GM18519 (cell line): ENCODE measurements at regions not wholly inside any gene's neighbourhood (a gene's known extent, or its start where the extent isn't known, plus 50 kb on each side); places are given as distances from the start of the nearest gene placed in this dataset.

Source experiments
- ATAC-seq: cut with Tn5 transposase; IDR thresholded peaks from one replicate; pipeline ENCODE4 v1.9.1; 2021; ENCODE audit warnings: mild to moderate bottlenecking, moderate library complexity; ENCODE audit not compliant: unreplicated experiment, low FRiP score

DNA sequence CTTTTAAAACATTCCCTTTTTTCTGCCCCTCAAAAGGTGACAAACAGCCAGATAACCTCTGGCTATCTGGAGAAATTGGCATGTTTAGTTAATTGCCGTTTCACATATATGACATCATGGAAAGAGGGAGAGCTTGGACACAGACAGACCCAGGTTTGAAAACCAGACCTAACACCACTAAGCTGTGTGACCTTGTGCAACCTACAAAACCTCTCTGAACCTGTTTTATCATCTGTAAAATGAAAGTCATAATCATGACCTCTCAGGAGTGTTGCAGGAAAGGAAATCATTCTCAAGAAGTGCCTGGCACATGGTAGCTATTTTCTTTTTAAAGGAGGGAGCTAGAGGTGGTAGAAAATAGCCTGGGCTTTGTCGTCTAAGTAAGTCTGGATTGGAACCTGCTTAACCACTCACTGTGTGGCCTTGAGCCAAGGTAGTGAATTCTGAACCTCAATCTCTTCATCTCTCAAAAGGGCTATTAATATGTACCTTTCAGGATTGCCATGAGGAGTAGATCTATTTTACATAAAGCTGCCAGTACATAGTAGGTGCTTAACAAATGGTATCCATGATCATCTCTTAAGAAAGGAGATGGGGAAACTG lies 363.5 kb downstream of the BCOR start:
- ATAC-seq, result no peak

DNA sequence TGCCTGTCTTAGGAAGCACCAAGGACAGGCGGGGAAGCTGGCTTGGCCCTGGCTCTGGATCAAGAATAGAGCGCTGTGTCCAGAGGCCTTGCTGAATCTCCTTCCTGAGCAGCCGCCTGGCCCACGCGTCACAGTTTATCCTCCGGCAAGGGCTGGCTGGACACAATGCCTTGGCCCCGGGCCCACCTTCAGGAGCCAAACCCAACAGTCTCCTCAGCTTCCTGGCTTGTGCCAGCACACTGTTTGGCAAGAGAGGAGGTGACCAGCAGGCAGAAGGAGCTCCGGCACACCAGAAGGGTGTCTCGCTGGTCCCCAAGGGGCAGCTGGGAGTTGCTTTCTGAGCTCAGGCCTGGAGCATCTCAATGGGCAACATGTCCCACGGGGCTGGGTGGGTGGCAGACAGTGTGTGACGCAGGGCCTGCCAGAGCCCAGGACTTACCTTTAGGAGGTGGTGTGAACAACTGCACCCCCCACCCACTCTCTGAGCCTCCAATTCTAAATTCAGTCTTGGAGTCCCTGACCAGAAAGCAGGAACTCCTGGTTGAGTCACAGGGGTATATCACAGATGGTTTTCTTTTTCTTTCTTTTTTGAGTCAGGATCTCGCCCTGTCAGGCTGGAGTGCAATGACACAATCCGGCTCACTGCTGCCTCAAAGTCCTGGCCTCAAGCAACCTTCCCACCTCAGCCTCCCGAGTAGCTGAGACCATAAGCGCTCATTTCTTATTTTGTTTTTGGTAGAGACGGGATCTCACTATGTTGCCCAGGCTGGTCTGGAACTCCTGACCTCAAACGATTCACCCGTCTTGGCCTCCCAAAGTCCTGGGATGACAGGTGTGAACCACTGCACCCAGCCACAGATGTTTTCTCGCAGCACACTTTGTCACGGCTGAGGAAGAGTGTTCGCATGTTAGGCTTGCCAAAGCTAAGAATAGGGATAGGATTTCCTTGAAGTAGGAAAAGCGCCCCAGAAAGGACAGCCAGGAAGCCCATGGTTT lies 361.2 kb downstream of the BCOR start:
- no peak for ATAC-seq

DNA sequence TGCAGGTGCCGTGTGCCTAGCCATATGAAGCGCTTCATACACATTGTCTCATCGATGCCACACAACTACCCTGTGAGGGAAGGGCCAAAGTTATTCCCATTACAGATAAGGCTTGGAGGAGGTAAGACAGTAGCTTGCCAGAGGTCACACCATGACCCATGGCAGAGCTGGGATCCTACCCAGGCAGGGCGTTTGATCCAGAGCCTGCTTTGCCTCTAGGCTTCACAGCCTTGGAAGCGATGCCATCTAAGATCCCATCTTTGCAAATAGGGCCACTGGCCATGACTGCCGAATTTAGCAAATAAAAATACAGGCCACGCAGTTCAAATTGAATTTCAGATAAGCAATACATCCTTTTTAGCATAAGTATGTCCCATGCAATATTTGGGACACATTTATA lies 358.2 kb downstream of the BCOR start:
- ATAC-seq, result no peak

DNA sequence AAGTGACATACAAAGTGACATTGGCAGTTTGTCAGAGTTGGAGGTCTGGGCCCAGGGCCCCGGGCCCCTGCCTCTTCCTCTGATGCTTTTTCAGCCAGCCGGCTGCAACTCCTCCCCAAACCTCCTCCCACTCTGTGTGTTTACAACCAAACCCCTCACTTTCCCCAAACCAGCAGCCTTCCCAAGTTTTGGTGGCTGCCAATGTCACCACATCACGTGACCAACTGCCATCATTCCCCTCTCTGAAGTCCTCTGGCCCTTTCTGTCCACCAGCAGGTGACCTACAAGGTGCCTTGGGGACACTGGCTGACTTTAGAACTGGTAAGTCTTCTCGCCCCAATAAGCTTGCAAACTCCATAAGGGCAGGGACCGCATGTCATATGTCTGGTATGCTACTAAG lies 357.7 kb downstream of the BCOR start:
- no peak for ATAC-seq

DNA sequence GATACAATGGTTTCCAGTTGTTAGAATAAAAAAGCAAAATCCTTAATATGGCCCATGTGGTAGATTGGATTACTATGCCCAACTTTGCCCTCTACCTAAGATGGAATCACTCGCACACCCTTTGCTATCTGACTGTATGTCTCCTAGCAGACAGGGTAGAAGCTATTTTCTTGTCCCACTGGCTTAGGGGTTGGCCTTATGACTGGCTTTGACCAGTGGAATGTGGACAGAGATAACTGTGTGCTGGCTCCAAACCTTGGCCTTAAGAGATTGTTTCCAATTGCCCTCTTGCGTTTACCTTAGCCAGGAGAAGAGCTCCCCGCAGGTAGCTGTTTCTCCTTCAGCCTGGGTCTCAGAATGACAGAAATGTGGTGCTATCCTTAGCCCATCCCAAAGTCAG lies 355.9 kb downstream of the BCOR start:
- no peak for ATAC-seq

DNA sequence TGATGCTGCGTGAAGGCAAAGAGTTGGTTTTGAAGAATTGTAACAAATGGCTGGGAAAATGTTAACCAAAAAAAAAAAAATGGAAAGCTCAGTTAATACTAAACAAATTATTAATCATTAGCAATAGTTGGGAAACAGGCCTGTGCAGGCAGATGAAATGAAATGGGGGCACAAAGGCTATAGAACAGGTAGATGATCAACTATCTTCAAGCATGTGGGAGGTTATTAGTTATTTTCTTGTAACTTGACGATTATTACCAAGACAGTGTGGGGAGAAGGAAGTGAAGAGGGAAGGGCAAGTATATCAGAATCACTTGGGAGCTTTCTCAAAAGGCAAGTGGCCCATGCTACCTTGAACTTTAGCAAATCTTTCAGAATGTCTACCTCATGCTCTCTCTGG lies 351.9 kb downstream of the BCOR start:
- no peak for ATAC-seq

DNA sequence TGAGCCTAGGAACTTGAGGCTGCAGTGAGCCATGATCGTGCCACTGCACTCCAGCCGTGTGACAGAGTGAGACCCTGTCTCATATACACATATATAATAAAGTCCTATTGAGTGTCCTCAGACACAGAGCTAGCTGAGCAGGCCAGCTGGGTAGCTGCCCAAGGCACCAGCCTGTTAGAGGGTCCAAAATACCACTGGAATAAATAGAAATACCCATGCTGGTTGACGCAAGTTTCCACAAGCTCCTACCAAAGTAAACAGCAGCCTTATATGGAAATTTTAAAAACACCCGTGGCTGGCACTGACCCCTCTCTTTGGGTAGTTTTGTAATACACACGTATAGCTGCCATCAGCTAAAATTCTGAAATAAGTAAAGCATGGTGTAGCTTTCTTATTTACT lies 348.6 kb downstream of the BCOR start:
- no peak for ATAC-seq

DNA sequence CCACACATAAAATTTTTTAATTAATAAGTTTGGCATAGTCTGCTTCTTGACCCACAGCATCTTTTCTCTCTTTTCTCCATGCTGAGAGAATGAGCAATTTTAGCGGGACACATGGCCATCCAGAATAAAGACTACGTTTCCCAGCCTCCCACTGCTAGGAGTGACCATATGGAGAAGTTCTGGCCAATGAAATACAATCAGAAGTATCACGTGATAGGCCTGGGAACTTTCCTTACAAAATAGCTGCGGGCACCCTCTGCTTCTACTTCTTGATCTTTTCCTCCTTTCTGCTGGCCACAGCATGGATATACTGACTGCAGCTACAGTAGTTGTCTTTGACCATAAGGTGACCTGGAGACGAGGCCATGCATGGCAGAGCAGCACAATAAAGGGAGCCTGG lies 348.0 kb downstream of the BCOR start:
- no peak for ATAC-seq

DNA sequence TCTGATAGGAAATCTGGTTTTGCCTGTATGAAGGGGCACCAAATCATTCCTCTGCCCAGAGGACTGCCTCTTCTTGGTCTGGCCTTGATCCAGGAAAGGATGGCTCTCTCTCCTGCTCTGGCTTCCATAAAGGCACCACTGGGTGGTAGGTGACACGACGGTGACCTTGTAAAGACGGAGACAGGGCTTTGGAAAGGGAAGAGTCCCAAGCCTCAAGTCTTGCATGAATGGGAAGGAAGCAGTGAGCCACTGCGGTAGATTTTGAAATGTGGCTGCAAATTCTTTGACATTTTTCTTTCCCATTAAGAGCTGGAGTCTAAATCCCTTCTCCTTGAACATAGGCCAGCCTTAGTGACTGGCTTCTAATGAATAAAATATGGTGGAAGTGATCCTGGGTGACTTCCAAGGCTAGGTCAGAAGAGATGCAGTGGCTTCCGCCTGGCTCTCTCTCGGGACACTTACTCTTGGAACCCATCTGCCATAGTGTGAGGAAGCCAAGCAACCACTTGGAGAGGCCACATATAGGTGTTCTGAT lies 347.4 kb downstream of the BCOR start:
- no peak for ATAC-seq

DNA sequence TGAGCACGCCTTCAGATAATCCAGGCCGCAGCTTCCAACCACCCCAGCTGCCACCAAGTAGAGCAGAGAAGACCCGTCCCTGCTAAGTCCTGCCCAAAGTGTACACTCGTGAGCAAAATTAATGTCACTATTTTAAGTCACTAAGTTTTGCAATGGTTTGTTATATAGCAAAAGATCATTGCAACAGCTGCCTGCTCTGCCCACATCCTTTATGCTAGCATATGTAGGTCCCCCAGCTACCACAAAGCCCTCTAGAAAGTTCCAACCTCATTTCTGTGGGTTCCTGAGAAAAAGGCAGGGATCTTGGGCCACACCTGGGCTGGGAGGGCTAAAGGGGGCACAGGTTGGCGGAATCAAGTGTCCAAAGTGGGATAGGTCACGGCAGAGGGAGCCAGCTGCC lies 346.9 kb downstream of the BCOR start:
- no peak for ATAC-seq

DNA sequence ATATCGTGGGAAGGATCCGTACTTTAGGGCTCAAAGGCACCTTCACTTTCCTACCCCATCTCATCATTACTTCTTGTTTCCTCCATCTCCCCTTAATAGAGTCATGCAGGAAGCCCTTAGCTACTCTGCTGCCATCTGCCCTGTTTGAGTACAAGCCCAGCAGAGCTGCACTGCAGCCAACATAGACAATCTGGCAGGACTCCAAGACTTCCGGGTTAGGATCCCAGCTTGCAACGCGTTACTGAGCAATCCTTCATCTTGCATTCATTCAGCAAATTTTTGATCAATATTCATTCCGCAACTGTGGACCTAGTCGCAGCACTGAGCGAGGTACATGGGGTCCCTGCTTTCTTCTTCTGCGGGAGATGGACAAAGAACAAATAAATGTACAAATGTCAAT lies 344.9 kb downstream of the BCOR start:
- no peak for ATAC-seq

DNA sequence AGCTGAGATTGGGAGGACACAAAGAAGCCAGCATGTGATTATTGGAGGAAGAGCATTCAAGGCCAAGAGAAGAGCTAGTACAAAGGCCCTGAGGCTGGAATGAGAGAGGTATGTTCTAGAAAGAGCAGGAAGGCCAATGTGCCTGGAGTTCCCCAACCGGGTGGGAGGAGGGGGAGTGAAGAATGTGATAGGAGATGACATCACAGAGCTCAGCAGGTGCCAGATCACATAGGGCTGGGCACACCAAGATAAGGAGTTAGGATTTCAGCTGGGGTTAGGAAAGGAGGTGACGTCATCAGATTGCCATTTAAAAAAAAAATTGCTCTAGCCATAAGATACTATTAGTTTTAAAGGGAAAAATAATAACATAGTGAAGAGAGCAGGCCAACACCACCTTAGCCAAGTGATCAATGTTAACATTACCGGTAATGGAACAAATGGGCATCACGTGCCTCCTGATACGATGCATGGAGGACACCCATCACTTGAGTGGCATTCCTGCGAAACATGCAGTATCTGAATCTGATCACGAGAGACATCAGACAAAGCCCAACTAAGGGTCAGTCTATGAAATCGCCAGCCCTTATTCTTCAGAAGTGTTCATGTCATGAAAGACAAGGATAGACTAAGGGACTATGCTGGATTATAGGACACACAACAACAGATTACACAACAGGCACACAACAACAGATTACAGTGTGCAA lies 344.3 kb downstream of the BCOR start:
- ATAC-seq, result no peak

DNA sequence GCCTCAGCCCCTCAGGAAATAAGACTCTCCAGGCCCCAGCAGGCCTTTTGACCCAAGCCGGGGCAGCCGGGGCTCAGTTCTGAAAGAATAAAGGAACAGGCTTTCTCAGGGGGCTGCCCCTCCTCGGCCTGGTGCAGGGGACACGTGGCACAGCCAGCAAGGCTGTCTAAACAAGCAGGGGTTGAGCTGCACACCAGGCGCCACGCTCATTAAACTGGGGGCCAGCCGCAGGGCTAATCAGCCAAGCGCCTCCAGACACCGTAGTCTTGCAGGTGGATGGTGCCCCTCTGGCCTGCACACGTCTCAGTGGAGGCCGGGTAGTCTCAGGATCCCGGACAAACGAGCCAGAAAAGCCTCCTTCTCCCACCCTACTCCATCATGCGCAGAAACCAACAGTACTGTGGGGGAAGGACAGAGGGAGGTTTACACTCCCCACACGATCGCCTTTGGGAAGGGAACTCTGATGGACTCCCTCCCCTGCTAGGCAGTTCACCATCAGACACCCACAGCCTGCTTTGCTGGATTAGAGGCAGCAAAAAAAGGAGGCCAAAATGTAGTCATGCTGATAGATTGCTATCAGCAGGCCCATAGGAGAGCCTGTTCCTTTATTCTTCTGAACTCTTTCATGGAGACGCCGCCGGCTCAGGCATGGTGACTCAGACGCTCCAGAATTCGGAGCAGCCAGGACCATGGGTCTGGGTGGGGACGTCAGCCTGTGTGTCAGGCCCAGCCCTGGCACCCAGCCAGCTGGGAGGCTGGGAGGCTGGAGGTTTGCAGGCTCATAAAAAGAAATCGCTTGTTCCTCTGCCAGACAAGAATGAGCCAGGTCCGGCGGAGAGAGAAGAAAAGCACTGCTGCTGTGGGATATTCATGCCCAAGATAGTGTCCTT lies 342.4 kb downstream of the BCOR start:
- ATAC-seq, result no peak

DNA sequence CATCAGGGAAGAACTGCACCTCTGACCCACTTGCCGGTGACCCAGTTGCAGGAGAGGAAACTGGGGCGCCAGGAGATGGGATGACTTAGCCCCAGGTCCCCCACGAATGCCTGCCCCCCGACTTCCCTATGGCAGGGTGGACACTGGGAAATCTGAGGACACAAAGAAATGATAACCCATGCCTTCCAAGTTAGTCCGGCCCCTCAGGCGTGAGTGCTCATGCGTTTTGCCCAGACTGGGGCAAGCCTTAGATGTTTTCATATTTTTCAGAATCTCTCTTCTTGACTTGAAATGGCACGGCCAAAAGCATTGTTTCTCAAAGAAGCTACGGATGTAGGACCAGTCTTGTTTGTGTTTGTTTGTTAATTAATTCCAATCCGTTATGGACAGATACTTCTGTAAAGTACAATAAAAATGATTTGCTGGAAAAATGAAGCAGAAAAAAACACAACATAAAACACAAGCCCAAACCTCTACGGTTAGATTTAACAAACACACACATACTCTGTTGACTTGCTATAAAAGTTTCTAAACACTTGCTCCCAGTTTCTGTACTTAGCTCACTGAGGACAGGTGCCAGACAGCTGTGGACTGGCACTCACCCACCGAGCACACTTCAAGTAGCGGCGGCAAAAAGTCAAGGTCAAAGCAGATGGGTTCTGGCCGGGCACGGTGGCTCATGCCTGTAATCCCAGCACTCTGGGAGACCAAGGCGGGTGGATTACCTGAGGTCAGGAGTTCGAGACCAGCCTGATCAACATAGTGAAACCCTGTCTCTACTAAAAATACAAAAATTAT lies 341.5 kb downstream of the BCOR start:
- no peak for ATAC-seq

DNA sequence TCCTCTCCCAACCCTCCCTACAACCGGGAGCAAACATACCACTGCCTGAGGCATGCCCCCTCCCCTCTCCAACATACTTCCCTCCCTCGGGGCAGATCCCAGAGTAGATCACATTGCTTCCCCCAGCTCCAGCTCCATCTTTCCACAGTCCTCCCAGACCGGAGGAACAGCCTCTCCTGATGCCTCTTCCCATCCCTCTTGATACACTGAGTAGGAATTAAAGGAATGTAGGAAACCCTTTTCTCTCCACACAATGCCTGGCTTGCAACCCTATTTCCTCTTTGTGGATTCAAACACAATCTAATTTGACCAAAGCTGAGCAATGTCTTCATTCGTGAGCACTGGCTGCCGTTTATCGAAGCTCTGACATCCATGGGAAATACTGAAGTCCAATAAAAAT lies 339.8 kb downstream of the BCOR start:
- ATAC-seq, result no peak

DNA sequence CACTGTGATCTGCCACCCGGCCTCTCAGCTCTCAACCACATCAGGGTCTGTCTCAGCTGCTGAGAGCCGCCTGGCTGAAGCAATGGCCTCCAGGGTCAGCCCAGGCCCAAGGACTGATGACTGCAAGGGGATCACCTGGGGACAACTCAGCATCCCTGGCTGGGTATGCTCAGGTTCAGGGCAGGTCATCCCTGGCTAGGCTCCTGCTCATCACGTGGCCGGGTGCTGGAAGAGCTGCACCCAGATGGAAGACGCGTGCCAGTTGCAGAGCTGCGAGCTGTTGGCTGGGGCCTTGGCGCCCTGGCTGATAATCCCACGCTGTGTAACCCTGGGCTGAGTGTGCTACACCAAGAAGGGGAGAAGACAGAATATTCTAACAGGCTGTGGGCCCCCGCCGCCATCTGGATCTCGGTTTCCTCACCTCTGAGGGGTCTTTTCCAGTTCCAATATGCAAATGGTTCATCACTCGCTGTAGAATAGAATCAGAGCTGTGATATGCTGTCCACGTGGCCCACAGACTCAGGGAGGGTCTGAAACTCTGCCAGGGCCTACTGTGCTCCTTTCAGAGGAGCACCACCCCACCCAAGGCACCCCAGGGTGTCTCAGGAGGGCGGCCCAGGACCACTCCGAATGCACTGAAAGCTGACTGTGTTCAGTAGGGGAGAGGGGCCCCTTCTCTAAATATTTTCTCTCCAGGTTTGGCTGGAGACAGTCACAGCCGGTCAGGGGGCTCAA lies 338.8 kb downstream of the BCOR start:
- no peak for ATAC-seq

DNA sequence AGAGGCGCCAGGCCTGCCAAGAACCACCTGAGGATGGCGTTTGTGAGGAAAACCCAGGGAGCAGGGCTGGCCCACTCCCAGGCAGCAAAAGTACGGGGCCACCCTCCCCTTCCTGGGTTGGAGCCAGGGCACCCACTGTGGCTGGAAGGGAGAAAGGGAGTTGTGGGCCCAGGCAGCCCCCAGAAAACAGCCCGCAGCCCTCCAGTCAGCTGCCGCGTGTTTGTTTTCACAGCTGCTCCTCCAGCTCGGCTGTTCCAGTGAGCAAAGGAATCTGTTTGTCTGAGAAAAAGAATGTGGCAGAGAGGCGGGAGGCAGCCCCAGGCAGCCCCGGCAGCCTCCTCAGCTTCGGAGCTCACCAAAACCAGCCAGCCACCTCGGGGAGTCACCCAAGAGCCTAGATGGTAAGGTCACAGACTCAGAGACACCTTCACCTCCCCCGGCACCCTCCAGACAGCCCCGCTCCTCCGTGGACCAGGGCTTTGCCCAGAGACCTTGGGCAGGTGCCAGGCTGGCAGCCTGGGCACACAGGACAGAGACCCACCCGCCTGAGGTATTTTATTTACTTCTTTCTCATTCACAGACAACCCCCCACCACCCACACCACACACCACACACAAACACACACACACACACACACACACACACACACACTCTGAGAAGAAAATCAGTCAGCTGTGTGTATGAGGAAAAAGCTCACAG lies 338.1 kb downstream of the BCOR start:
- ATAC-seq, result no peak

DNA sequence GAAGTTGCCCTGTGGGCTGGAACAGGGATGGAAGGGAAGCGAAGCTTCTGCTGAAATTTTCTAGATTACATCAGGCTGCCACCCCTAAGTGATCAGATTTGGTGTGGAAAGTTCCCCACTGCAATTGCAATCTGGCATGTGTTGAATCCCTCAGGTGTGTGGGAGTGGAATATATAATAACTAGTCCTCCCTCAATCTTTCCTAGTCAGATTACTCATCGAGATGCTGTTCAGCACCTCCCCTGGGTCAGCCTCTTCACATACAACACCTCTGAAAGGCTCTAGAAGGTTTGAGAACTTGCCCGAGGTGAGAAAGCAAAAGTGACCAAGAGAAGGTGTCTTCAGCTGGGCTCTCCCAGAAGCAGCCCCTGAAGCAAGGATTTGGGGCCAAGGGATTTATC lies 336.8 kb downstream of the BCOR start:
- ATAC-seq, result no peak
